Esophagus muscularis mucosa (tissue), 4 donors: ENCODE measurements at regions not wholly inside any gene's neighbourhood (a gene's known extent, or its start where the extent isn't known, plus 50 kb on each side); places are given as distances from the start of the nearest gene placed in this dataset.

Source experiments
- DNase-seq: peaks from one replicate; pipeline ENCODE4 v3.0.0-alpha.2; 2017; ENCODE audit errors: extremely low spot score
- H3K27ac ChIP-seq, 4 donors: fragments of 200-600 bp; sonication (generic); replicated peaks in 1 of 4; 1 replicate in 3 of 4; 2 replicates in 1 of 4; pipeline ENCODE4 v1.5.1; 2016 to 2019; ENCODE audit warnings: mild to moderate bottlenecking in 1 of 4
- H3K27me3 ChIP-seq, 4 donors: fragments of 200-600 bp; sonication (generic); one replicate each; pipeline versions ENCODE4 v1.5.1 to v1.6.0; 2016 to 2019
- H3K36me3 ChIP-seq, 4 donors: fragments of 200-600 bp; sonication (generic); one replicate each; pipeline ENCODE4 v1.5.1; 2016 to 2019
- H3K4me1 ChIP-seq, 4 donors: fragments of 200-600 bp; sonication (generic); one replicate each; pipeline ENCODE4 v1.5.1; 2016 to 2019
- H3K4me3 ChIP-seq, 4 donors: fragments of 200-600 bp; sonication (generic); 1 replicate in 2 of 4; 2 replicates in 2 of 4; pipeline ENCODE4 v1.5.1; 2016 to 2019; ENCODE audit warnings: mild to moderate bottlenecking in 4 of 4, moderate library complexity in 1 of 4
- H3K9me3 ChIP-seq, 4 donors: fragments of 200-600 bp; sonication (generic); 1 replicate in 3 of 4; 2 replicates in 1 of 4; pipeline ENCODE4 v1.5.1; 2016 to 2019
- CTCF ChIP-seq, 3 experiments: fragments of 200-600 bp in 2 of 3; fragments of 450-650 bp in 1 of 3; sonication (generic) in 2 of 3; IDR thresholded peaks; one replicate each; pipeline ENCODE4 v1.5.1; 2017 to 2019; ENCODE audit warnings: antibody characterized with exemption in 3 of 3, mild to moderate bottlenecking in 2 of 3, moderate library complexity in 1 of 3
- EP300 ChIP-seq: sonication (generic); formaldehyde crosslinking; IDR thresholded peaks from one replicate; pipeline ENCODE4 v1.6.1; 2017; ENCODE audit warnings: antibody characterized with exemption
- POLR2A ChIP-seq: fragments of 450-650 bp; IDR thresholded peaks from one replicate; pipeline ENCODE4 v1.6.1; 2017; ENCODE audit warnings: antibody characterized with exemption, moderate library complexity, mild to moderate bottlenecking, low read depth
- POLR2AphosphoS5 ChIP-seq, 2 donors: sonication (generic); formaldehyde crosslinking; IDR thresholded peaks; one replicate each; pipeline ENCODE4 v1.6.1; 2017; ENCODE audit warnings: antibody characterized with exemption in 2 of 2
- WGBS: methylation state at CpG from one replicate; pipeline ENCODE4 v1.1.5; 2018; 5-methylcytosine and 5-hydroxymethylcytosine counted together
- intact Hi-C: fragments of 100-400 bp; cut with DNase I; formaldehyde crosslinking; loops from one replicate; pipeline ENCODE4 v1.15.1; 2023

- H3K27ac ChIP-seq = no peak overlapping the region
- H3K36me3 ChIP-seq = no peaks in the 10 kb centered on the region
- no peak overlapping the region for H3K4me3 ChIP-seq
- intact Hi-C loops = no loop called here
- no peaks in the 10 kb centered on the region for H3K9me3 ChIP-seq
- TF ChIP-seq EP300 = no peak
- no peak for TF ChIP-seq POLR2A
- TF ChIP-seq CTCF (IDR thresholded peaks at IDR 0.05) = no peak
- TF ChIP-seq POLR2AphosphoS5 (IDR thresholded peaks at IDR 0.05) = no peak
- no peaks in the 10 kb centered on the region for H3K27me3 ChIP-seq
- H3K4me1 ChIP-seq = no peaks in the 10 kb centered on the region
- DNase-seq = no peak
- WGBS = 81% methylated on average over 1 of the region's 1 CpG
Measured at GRCh38 chr15:46450810-46451182, 816.0 kb downstream of the SQOR start.

GRCh38 chr15:46452297-46452820, 817.5 kb downstream of the SQOR start:
- no peaks in the 10 kb centered on the region for H3K9me3 ChIP-seq
- no peaks in the 10 kb centered on the region for H3K36me3 ChIP-seq
- H3K4me3 ChIP-seq = no peak overlapping the region
- no peaks in the 10 kb centered on the region for H3K4me1 ChIP-seq
- whole genome bisulfite sequencing = 53% methylated on average over 1 of the region's 1 CpG
- H3K27me3 ChIP-seq = no peaks in the 10 kb centered on the region
- intact Hi-C loops = no loop called here
- no peak overlapping the region for H3K27ac ChIP-seq
- DNase-seq = no peak
- TF ChIP-seq CTCF (IDR thresholded peaks at IDR 0.05) (no peak), EP300 (no peak), POLR2A (no peak), POLR2AphosphoS5 (IDR thresholded peaks at IDR 0.05) (no peak)

- no peak overlapping the region for H3K27ac ChIP-seq
- intact Hi-C loops = no loop called here
- DNase-seq = no peak
- H3K4me1 ChIP-seq = no peaks in the 10 kb centered on the region
- TF ChIP-seq EP300 (no peak), POLR2AphosphoS5 (IDR thresholded peaks at IDR 0.05) (no peak), CTCF (IDR thresholded peaks at IDR 0.05) (no peak), POLR2A (no peak)
- WGBS = 97% methylated on average over 2 of the region's 2 CpGs
- H3K9me3 ChIP-seq = no peaks in the 10 kb centered on the region
- no peak overlapping the region for H3K4me3 ChIP-seq
- no peaks in the 10 kb centered on the region for H3K27me3 ChIP-seq
- H3K36me3 ChIP-seq = no peaks in the 10 kb centered on the region
Measured at GRCh38 chr15:46456456-46456855, 821.6 kb downstream of the SQOR start.

GRCh38 chr15:46460431-46461094, 825.7 kb downstream of the SQOR start:
- 72% methylated on average over 12 of the region's 12 CpGs for WGBS
- no peaks in the 10 kb centered on the region for H3K27me3 ChIP-seq
- H3K27ac ChIP-seq = no peak overlapping the region
- TF ChIP-seq POLR2AphosphoS5 (IDR thresholded peaks at IDR 0.05) (no peak), EP300 (no peak), POLR2A (no peak), CTCF (IDR thresholded peaks at IDR 0.05) (no peak)
- H3K4me3 ChIP-seq = no peak overlapping the region
- no peaks in the 10 kb centered on the region for H3K36me3 ChIP-seq
- no peaks in the 10 kb centered on the region for H3K4me1 ChIP-seq
- intact Hi-C loops = no loop called here
- DNase-seq = peak; percentile 83
- H3K9me3 ChIP-seq = no peaks in the 10 kb centered on the region

- intact Hi-C loops = no loop called here
Measured at GRCh38 chr15:46461416-46461815, 826.6 kb downstream of the SQOR start.

More at GRCh38 chr15:46461416-46461815, 826.6 kb downstream of the SQOR start:
- no peaks in the 10 kb centered on the region for H3K36me3 ChIP-seq
- no peak overlapping the region for H3K4me3 ChIP-seq
- no peak overlapping the region for H3K27ac ChIP-seq
- 70% methylated on average over 2 of the region's 2 CpGs for WGBS
- no peaks in the 10 kb centered on the region for H3K9me3 ChIP-seq
- H3K4me1 ChIP-seq = no peaks in the 10 kb centered on the region
- no peaks in the 10 kb centered on the region for H3K27me3 ChIP-seq
- TF ChIP-seq EP300 = no peak
- no peak for TF ChIP-seq CTCF (IDR thresholded peaks at IDR 0.05)
- no peak for TF ChIP-seq POLR2AphosphoS5 (IDR thresholded peaks at IDR 0.05)
- TF ChIP-seq POLR2A = no peak
- no peak for DNase-seq
